ENCODE measurements at regions not wholly inside any gene's neighbourhood (a gene's known extent, or its start where the extent isn't known, plus 50 kb on each side); places are given as distances from the start of the nearest gene placed in this dataset.
"Not testable (repeated sequence)": the region's sequence is repeated elsewhere in the genome, so short reads cannot be mapped to it uniquely, and the experiment has no call there.

- no peak for DNase-seq
These were observed 53.5 kb upstream of the EPB41L4A start for GRCh38 chr5:112472614-112473013.

DNA sequence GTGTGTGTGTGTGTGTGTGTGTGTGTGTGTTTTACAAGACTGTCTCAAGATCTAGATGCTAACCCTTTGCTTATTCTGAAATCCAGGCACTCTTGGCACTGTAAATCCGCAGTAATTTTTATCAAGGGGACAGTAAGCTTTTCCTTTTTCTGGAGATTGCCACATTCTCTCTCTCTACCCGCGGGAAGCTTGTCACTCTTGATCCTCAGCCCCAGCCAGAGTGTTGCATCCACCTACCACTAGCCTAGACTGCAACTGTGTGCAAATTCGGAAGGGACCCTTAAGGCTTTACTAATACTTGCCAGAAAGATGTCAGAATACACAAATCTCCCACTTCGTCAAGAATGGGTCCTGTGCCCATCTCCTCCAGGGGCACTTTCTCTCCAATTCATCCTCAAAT lies 54.9 kb upstream of the EPB41L4A start:
- no peak for DNase-seq

- DNase-seq, result no peak
These were observed 56.8 kb upstream of the EPB41L4A start for GRCh38 chr5:112475747-112476365.

- DNase-seq, result no peak
These were observed 60.3 kb upstream of the EPB41L4A start for GRCh38 chr5:112479418-112479817.

GRCh38 chr5:112480501-112480900 lies 61.4 kb upstream of the EPB41L4A start:
- no peak for DNase-seq

DNA sequence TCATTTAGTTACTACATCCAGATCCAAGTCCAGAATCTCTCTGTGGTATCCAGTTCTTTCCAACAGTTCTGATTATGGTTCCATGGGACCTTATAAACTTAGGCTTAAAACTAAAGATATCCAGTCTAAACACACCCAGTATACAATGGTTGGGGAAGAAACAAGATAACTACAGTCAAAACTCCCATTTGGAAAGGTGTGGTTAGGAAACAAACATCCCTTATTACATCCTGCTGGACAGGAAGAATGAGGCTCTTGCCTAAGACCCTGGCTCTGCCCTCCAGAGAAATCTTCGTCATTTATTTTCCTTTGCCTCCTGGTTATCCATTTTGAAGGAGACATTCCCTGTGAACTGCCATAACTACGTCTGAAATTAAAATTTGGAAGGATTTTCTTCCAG lies 64.6 kb upstream of the EPB41L4A start:
- no peak for DNase-seq

DNA sequence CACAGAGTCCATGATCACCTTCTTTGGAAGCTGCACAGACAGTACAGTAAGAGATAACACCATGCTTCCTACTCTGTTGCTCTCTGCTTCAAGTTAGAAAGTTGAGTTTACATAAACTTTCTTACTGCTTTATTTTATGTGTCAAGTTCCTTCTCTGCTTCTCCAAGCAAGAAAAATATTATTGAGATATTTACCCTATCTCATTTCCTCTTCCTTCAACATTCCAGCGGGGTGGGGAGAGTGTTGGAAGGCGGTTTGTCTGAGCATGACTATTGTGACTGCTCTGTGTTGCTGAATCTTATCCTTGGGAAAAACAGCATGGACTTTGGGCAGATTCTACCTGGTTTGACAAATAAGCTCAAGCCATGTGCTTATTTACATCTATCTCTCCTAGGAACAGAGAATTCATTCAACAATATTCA lies 66.9 kb upstream of the EPB41L4A start:
- no peak for DNase-seq

- DNase-seq, result no peak
These were observed 72.2 kb upstream of the EPB41L4A start for GRCh38 chr5:112491257-112491656.

GRCh38 chr5:112492291-112492690 lies 73.2 kb upstream of the EPB41L4A start:
- peak; percentile 19 for DNase-seq

- DNase-seq, result not testable (repeated sequence)
These were observed 84.8 kb upstream of the EPB41L4A start for GRCh38 chr5:112503749-112504501.

- not testable (repeated sequence) for DNase-seq
These were observed 90.0 kb upstream of the EPB41L4A start for GRCh38 chr5:112509097-112509496.

DNA sequence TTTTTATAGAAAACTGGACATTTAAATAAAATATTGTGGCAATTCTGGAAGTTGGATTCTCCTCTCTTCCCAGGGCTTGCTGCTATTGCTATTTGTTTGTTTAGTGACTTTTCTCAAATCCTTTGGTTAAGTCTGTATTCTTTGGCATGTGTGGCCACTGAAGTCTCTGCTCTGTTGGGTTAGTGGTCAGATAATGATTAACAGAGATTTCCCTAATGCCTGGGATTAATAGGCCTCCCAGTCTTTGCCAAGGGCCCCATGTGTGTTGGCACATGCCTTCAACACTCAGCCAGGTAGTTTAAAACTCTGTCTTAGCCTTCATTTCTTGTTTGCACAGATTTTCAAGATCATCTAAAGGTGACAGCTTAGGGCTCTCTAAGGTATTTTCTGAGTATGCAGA lies 92.8 kb upstream of the EPB41L4A start:
- no peak for DNase-seq

GRCh38 chr5:112512901-112513300 lies 93.8 kb upstream of the EPB41L4A start:
- DNase-seq, result no peak

DNA sequence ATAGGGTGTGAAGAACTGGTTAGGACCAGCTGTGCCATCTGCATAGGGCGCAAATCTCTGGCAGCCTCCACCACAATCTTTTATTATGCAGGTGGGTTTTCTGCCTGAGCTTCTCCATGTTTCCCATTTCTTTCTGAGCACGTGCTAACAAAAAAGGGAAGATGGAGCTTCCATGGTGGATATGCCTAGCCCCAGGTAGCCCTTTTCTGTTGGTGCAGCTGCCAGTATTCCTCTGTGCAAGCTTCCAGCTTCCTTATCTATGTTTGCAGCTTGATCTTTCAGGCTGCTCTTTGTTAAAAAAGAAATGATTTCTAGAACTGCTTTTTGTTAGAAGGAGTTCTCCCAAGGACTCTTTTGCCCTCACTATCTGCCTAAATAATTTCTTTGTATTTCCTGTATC lies 95.0 kb upstream of the EPB41L4A start:
- no peak for DNase-seq

DNA sequence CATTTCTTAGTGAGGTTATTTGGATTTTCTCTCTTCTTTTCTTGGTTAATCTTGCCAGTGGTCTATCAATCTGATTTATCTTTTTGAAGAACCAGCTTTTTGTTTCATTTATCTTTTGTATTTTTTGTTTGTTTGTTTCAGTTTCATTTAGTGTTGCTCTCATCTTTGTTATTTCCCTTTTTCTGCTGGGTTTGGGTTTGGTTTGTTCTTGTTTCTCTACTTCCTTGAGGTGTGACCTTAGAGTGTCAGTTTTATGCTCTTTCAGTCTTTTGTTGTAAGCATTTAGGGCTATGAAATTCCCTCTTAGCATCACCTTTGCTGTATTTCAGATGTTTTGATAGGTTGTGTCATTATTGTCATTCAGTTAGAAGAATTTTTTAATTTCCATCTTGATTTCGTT lies 101.4 kb upstream of the EPB41L4A start:
- not testable (repeated sequence) for DNase-seq

DNA sequence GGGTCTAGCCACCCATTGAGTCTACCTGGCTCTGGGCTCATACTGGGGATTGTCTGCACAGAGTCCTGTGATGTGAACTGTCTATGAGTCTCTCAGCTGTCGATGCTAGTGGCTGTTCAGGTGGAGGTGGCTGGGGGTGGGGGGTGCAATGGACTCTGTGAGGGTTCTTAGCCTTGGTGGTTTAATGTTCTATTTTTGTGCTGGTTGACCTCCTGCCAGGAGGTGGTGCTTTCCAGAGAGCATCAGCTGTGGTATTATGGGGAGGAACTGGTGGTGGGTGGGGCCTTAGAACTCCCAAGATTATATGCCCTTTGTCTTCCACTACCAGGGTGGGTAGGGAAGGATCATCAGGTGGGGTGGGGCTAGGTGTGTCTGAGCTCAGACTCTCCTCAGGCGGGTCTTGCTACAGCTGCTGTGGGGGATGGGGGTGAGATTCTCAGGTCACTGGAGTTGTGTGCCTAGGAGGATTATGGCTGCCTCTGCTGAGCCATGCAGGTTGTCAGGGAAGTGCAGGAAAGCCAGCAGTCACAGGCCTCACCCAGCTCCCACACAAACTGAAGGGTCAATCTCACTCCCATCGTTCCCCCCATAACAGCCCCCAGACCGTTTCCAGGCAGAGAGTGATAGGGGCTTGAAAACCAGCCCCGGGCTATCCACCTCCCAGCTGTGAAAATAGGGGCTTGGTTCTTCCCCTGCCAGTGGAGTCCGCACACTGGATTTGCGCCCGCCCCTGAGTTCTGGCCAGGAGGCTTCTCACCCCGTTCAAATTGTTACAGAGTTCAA lies 104.0 kb upstream of the EPB41L4A start:
- DNase-seq, result not testable (repeated sequence)

GRCh38 chr5:112523674-112524263 lies 104.7 kb upstream of the EPB41L4A start:
- DNase-seq, result not testable (repeated sequence)

DNA sequence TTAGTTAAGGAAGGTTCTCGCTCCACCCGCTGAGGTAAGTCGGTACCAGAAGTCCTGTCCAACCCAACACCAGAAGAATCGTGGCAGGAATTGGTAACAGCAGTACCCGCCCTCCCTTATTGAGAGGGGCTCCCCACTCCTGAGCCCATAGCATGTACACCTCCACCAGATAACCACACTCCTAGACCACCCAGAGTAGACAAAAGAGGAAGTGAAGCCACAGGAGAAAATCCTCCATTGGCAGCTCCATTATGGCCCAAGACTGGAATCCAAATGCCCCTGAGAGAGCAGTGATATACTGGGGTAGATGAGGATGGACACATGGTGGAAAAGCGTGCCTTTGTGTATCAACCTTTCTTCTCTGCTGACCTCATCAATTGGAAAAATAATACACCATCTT lies 106.1 kb upstream of the EPB41L4A start:
- DNase-seq, result no peak

- no peak for DNase-seq
These were observed 109.9 kb upstream of the EPB41L4A start for GRCh38 chr5:112528928-112529327.

- DNase-seq, result no peak
These were observed 110.4 kb upstream of the EPB41L4A start for GRCh38 chr5:112529525-112529924.

GRCh38 chr5:112532654-112533360 lies 113.7 kb upstream of the EPB41L4A start:
- DNase-seq, result no peak

- no peak for DNase-seq
These were observed 114.3 kb upstream of the EPB41L4A start for GRCh38 chr5:112533362-112533761.

DNA sequence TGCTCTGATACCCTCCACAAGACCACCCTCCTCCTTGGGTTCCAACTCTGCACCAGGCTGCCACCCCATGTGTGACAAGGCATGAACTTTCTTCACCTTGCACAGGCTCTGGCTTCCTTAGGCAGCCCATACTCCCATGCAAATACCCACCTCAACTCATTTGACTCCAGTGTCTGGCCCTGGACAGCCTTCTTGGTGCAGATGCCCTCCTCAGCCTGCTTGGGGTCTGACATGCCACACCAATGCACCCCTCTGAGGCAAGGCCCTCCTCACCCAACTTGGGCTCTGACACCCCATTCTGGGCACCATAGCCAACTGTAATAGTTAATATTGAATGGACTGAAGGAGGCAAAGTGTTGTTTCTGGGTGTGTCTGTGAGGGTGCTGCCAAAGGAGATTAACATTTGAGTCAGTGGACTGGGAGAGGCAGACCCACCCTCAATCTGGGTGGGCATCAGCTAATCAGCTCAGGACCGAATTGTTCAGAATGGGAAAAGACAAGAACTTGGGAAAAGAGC lies 115.0 kb upstream of the EPB41L4A start:
- DNase-seq, result no peak
